ENCODE measurements at regions not wholly inside any gene's neighbourhood (a gene's known extent, or its start where the extent isn't known, plus 50 kb on each side); places are given as distances from the start of the nearest gene placed in this dataset.
"Not testable (repeated sequence)": the region's sequence is repeated elsewhere in the genome, so short reads cannot be mapped to it uniquely, and the experiment has no call there.

GRCh38 chr5:50898966-50899365 is 232.5 kb downstream of the PARP8 start:
- H3K36me3 ChIP-seq (ENCODE audit: insufficient read depth): no peaks in the 10 kb centered on the region
- H3K27ac ChIP-seq (ENCODE audit: low read depth): no peak overlapping the region
- DNase-seq (ENCODE audit: extremely low spot score): no peak
- H3K4me3 ChIP-seq (ENCODE audit: low read depth, low read length): no peak overlapping the region
- no peaks in the 10 kb centered on the region for H3K4me1 ChIP-seq (ENCODE audit: insufficient read depth)

GRCh38 chr5:50900952-50901510 is 234.6 kb downstream of the PARP8 start:
- DNase-seq (ENCODE audit: extremely low spot score): no peak
- Histone ChIP-seq H3K27ac (ENCODE audit: low read depth) (no peak overlapping the region), H3K4me3 (ENCODE audit: low read depth, low read length) (no peak overlapping the region), H3K4me1 (ENCODE audit: insufficient read depth) (no peaks in the 10 kb centered on the region), H3K36me3 (ENCODE audit: insufficient read depth) (no peaks in the 10 kb centered on the region)
- WGBS: 69% methylated on average over 3 of the region's 3 CpGs

GRCh38 chr5:50903651-50904050 is 237.2 kb downstream of the PARP8 start:
- Histone ChIP-seq H3K4me1 (ENCODE audit: insufficient read depth) (no peaks in the 10 kb centered on the region), H3K36me3 (ENCODE audit: insufficient read depth) (no peaks in the 10 kb centered on the region), H3K4me3 (ENCODE audit: low read depth, low read length) (no peak overlapping the region), H3K27ac (ENCODE audit: low read depth) (no peak overlapping the region)
- no peak for DNase-seq (ENCODE audit: extremely low spot score)
- 74% methylated on average over 2 of the region's 2 CpGs for WGBS

- no peak overlapping the region for H3K27ac ChIP-seq (ENCODE audit: low read depth)
- no peak overlapping the region for H3K4me3 ChIP-seq (ENCODE audit: low read depth, low read length)
- DNase-seq (ENCODE audit: extremely low spot score): no peak
- H3K36me3 ChIP-seq (ENCODE audit: insufficient read depth): no peaks in the 10 kb centered on the region
- H3K4me1 ChIP-seq (ENCODE audit: insufficient read depth): no peaks in the 10 kb centered on the region
- WGBS: 78% methylated on average over 2 of the region's 2 CpGs
These were observed 239.6 kb downstream of the PARP8 start for GRCh38 chr5:50905996-50906570.

- not testable (repeated sequence) for DNase-seq (ENCODE audit: extremely low spot score); H3K4me3 ChIP-seq (ENCODE audit: low read depth, low read length)
- 95% methylated on average over 13 of the region's 13 CpGs for WGBS
These were observed 253.7 kb downstream of the PARP8 start for GRCh38 chr5:50920160-50920559.

GRCh38 chr5:50921366-50922133 is 255.1 kb downstream of the PARP8 start:
- 96% methylated on average over 20 of the region's 20 CpGs for WGBS
- no peak for DNase-seq (ENCODE audit: extremely low spot score)
- Histone ChIP-seq H3K4me3 (ENCODE audit: low read depth, low read length) (no peak overlapping the region), H3K36me3 (ENCODE audit: insufficient read depth) (no peaks in the 10 kb centered on the region), H3K27ac (ENCODE audit: low read depth) (no peak overlapping the region), H3K4me1 (ENCODE audit: insufficient read depth) (no peaks in the 10 kb centered on the region)

More at GRCh38 chr5:50920160-50920559, 253.7 kb downstream of the PARP8 start:
- not testable (repeated sequence) for H3K27ac ChIP-seq (ENCODE audit: low read depth); H3K4me1 ChIP-seq (ENCODE audit: insufficient read depth); H3K36me3 ChIP-seq (ENCODE audit: insufficient read depth)

- not testable (repeated sequence) for H3K36me3 ChIP-seq (ENCODE audit: insufficient read depth); H3K27ac ChIP-seq (ENCODE audit: low read depth); H3K4me1 ChIP-seq (ENCODE audit: insufficient read depth); DNase-seq (ENCODE audit: extremely low spot score); H3K4me3 ChIP-seq (ENCODE audit: low read depth, low read length)
- 72% methylated on average over 37 of the region's 37 CpGs for WGBS
These were observed 255.9 kb downstream of the PARP8 start for GRCh38 chr5:50922134-50922941.

GRCh38 chr5:50922942-50923767 is 256.7 kb downstream of the PARP8 start:
- no peak overlapping the region for H3K4me3 ChIP-seq (ENCODE audit: low read depth, low read length)
- WGBS: 82% methylated on average over 34 of the region's 34 CpGs
- H3K4me1 ChIP-seq (ENCODE audit: insufficient read depth): no peaks in the 10 kb centered on the region
- no peaks in the 10 kb centered on the region for H3K36me3 ChIP-seq (ENCODE audit: insufficient read depth)
- no peak overlapping the region for H3K27ac ChIP-seq (ENCODE audit: low read depth)
- DNase-seq (ENCODE audit: extremely low spot score): no peak

- DNase-seq (ENCODE audit: extremely low spot score): no peak
- no peaks in the 10 kb centered on the region for H3K4me1 ChIP-seq (ENCODE audit: insufficient read depth)
- no peaks in the 10 kb centered on the region for H3K36me3 ChIP-seq (ENCODE audit: insufficient read depth)
- 82% methylated on average over 18 of the region's 18 CpGs for WGBS
- no peak overlapping the region for H3K27ac ChIP-seq (ENCODE audit: low read depth)
- H3K4me3 ChIP-seq (ENCODE audit: low read depth, low read length): no peak overlapping the region
These were observed 257.5 kb downstream of the PARP8 start for GRCh38 chr5:50923768-50924494.

- Histone ChIP-seq H3K27ac (ENCODE audit: low read depth) (no peak overlapping the region), H3K4me3 (ENCODE audit: low read depth, low read length) (no peak overlapping the region), H3K36me3 (ENCODE audit: insufficient read depth) (no peaks in the 10 kb centered on the region), H3K4me1 (ENCODE audit: insufficient read depth) (no peaks in the 10 kb centered on the region)
- DNase-seq (ENCODE audit: extremely low spot score): no peak
These were observed 261.5 kb downstream of the PARP8 start for GRCh38 chr5:50927953-50928352.

- Histone ChIP-seq H3K27ac (ENCODE audit: low read depth) (no peak overlapping the region), H3K36me3 (ENCODE audit: insufficient read depth) (no peaks in the 10 kb centered on the region), H3K4me3 (ENCODE audit: low read depth, low read length) (no peak overlapping the region), H3K4me1 (ENCODE audit: insufficient read depth) (no peaks in the 10 kb centered on the region)
- 66% methylated on average over 3 of the region's 3 CpGs for WGBS
- DNase-seq (ENCODE audit: extremely low spot score): no peak
These were observed 262.7 kb downstream of the PARP8 start for GRCh38 chr5:50929174-50929573.

- no peak overlapping the region for H3K27ac ChIP-seq (ENCODE audit: low read depth)
- 74% methylated on average over 2 of the region's 2 CpGs for WGBS
- H3K4me3 ChIP-seq (ENCODE audit: low read depth, low read length): no peak overlapping the region
- no peak for DNase-seq (ENCODE audit: extremely low spot score)
- H3K4me1 ChIP-seq (ENCODE audit: insufficient read depth): no peaks in the 10 kb centered on the region
- H3K36me3 ChIP-seq (ENCODE audit: insufficient read depth): no peaks in the 10 kb centered on the region
These were observed 267.9 kb downstream of the PARP8 start for GRCh38 chr5:50934343-50934742.

GRCh38 chr5:50945139-50945538 is 278.7 kb downstream of the PARP8 start:
- Histone ChIP-seq H3K4me1 (ENCODE audit: insufficient read depth) (no peaks in the 10 kb centered on the region), H3K27ac (ENCODE audit: low read depth) (no peak overlapping the region), H3K4me3 (ENCODE audit: low read depth, low read length) (no peak overlapping the region), H3K36me3 (ENCODE audit: insufficient read depth) (no peaks in the 10 kb centered on the region)
- 96% methylated on average over 2 of the region's 2 CpGs for WGBS
- no peak for DNase-seq (ENCODE audit: extremely low spot score)
